IMR-90 (cell line): ENCODE measurements at regions not wholly inside any gene's neighbourhood (a gene's known extent, or its start where the extent isn't known, plus 50 kb on each side); places are given as distances from the start of the nearest gene placed in this dataset.

ENCODE experiments used
- ATAC-seq: fragments of 200-7000 bp; cut with Tn5 transposase; 2 replicates; pipeline ENCODE4 v1.9.1; 2020; ENCODE audit warnings: low read depth, mild to moderate bottlenecking, moderate library complexity
- BruUV-seq: library from RNA; stranded (reverse); fragments of 400-500 nt; replicated peaks from 2 replicates; lab custom pipeline; 2021; lab: Mats Ljungman, UMichigan
- CTCF ChIA-PET: fragments of 300-600 bp; formaldehyde crosslinking; extraction: SDS; loops from one replicate; lab custom pipeline; 2021; ENCODE audit warnings: antibody characterized with exemption; lab: Yijun Ruan, JAX
- POLR2A ChIA-PET: fragments of 300-600 bp; sonication (Branson Sonifier 250); formaldehyde crosslinking; loops from one replicate; lab custom pipeline; 2022; ENCODE audit warnings: antibody characterized with exemption; ENCODE audit not compliant: unreplicated experiment; lab: Charles Lee
- DNase-seq: peaks from one replicate; pipeline ENCODE4 v3.0.0; 2013
- H2AFZ ChIP-seq: replicated peaks from 2 replicates; pipeline ENCODE3; 2013; ENCODE audit warnings: low read length, mild to moderate bottlenecking; ENCODE audit not compliant: poor library complexity
- H2AK5ac ChIP-seq: 2 replicates; pipeline ENCODE4 v1.6.1; 2013; ENCODE audit warnings: low read depth, low read length, inconsistent platforms
- H2AK9ac ChIP-seq: replicated peaks from 2 replicates; pipeline ENCODE3; 2013; ENCODE audit warnings: mild to moderate bottlenecking, low read depth, low read length, moderate library complexity; ENCODE audit not compliant: poor library complexity
- H2BK120ac ChIP-seq: 2 replicates; pipeline ENCODE4 v1.6.1; 2013; ENCODE audit warnings: low read depth, low read length, inconsistent platforms
- H2BK15ac ChIP-seq: 3 replicates; pipeline ENCODE4 v1.6.1; 2013; ENCODE audit warnings: low read depth, low read length, inconsistent platforms
- H2BK20ac ChIP-seq: 2 replicates; pipeline ENCODE4 v1.6.1; 2013; ENCODE audit warnings: low read depth, mild to moderate bottlenecking, inconsistent platforms, low read length, moderate library complexity
- H2BK5ac ChIP-seq: 2 replicates; pipeline ENCODE4 v1.6.1; 2013; ENCODE audit warnings: mild to moderate bottlenecking, low read depth, low read length, inconsistent platforms; ENCODE audit not compliant: poor library complexity, severe bottlenecking
- H3K14ac ChIP-seq: replicated peaks from 2 replicates; pipeline ENCODE4 v1.6.1; 2013; ENCODE audit warnings: low read depth, low read length, inconsistent platforms
- H3K18ac ChIP-seq: 2 replicates; pipeline ENCODE4 v1.6.1; 2013; ENCODE audit warnings: low read depth, low read length, control low read depth
- H3K23ac ChIP-seq: 2 replicates; pipeline ENCODE4 v1.6.1; 2013; ENCODE audit warnings: low read depth, low read length, inconsistent platforms
- H3K27ac ChIP-seq: 2 replicates; pipeline ENCODE4 v1.5.1; 2013; ENCODE audit warnings: mild to moderate bottlenecking, control low read depth, low read length; ENCODE audit not compliant: insufficient read depth
- H3K27me3 ChIP-seq: 2 replicates; pipeline ENCODE4 v1.6.1; 2013; ENCODE audit warnings: low read length; ENCODE audit not compliant: control insufficient read depth, insufficient read depth
- H3K36me3 ChIP-seq: 2 replicates; pipeline ENCODE4 v1.6.1; 2013; ENCODE audit warnings: low read length, mixed read lengths; ENCODE audit not compliant: control insufficient read depth, insufficient read depth
- H3K4ac ChIP-seq: 2 replicates; pipeline ENCODE4 v1.6.1; 2013; ENCODE audit warnings: low read depth, low read length, inconsistent platforms
- H3K4me1 ChIP-seq: 2 replicates; pipeline ENCODE4 v1.6.1; 2013; ENCODE audit warnings: low read length, mixed read lengths; ENCODE audit not compliant: control insufficient read depth, insufficient read depth
- H3K4me2 ChIP-seq: 2 replicates; pipeline ENCODE4 v1.6.1; 2013; ENCODE audit warnings: low read depth, mild to moderate bottlenecking, control low read depth, low read length, moderate library complexity
- H3K4me3 ChIP-seq: 2 replicates; pipeline ENCODE4 v1.5.1; 2013; ENCODE audit warnings: low read depth, mild to moderate bottlenecking, control low read depth, low read length, moderate library complexity; ENCODE audit not compliant: insufficient read depth
- H3K56ac ChIP-seq: 2 replicates; pipeline ENCODE4 v1.6.1; 2013; ENCODE audit warnings: low read length, inconsistent platforms; ENCODE audit not compliant: insufficient read depth; ENCODE audit errors: extremely low read depth
- H3K79me1 ChIP-seq, 2 experiments: 2 replicates each; pipeline ENCODE4 v1.6.1; 2013; ENCODE audit warnings: low read length in 2 of 2, inconsistent platforms in 1 of 2, low read depth in 1 of 2
- H3K9ac ChIP-seq: 2 replicates; pipeline ENCODE4 v1.6.1; 2013; ENCODE audit warnings: low read depth, low read length, control low read depth
- H3K9me1 ChIP-seq: 2 replicates; pipeline ENCODE4 v1.6.1; 2013; ENCODE audit warnings: low read length, inconsistent platforms; ENCODE audit not compliant: insufficient read depth
- H3K9me3 ChIP-seq: 2 replicates; pipeline ENCODE4 v1.6.1; 2013; ENCODE audit warnings: low read length; ENCODE audit not compliant: control insufficient read depth, insufficient read depth
- H4K20me1 ChIP-seq: 2 replicates; pipeline ENCODE4 v1.6.1; 2013; ENCODE audit warnings: low read length, inconsistent platforms; ENCODE audit not compliant: insufficient read depth
- H4K5ac ChIP-seq: 2 replicates; pipeline ENCODE4 v1.6.1; 2013; ENCODE audit warnings: mild to moderate bottlenecking, low read depth, low read length, control low read depth
- H4K8ac ChIP-seq, 2 experiments: 2 replicates each; pipeline ENCODE4 v1.6.1; 2013; ENCODE audit warnings: low read depth in 2 of 2, low read length in 2 of 2, control low read depth in 1 of 2, inconsistent platforms in 1 of 2
- H4K91ac ChIP-seq: 2 replicates; pipeline ENCODE4 v1.6.1; 2013; ENCODE audit warnings: low read depth, low read length, inconsistent platforms; ENCODE audit not compliant: insufficient read depth
- BHLHE40 ChIP-seq: fragments of 150-350 bp; IDR thresholded peaks from 2 replicates; pipeline ENCODE4 v1.6.1; 2016; ENCODE audit warnings: mild to moderate bottlenecking, low read depth, low read length
- CEBPB ChIP-seq: IDR thresholded peaks from 2 replicates; pipeline ENCODE4 v1.6.1; 2012; ENCODE audit warnings: low read depth, low read length, improper control_type of control experiment
- CHD1 ChIP-seq: IDR thresholded peaks from 2 replicates; pipeline ENCODE4 v1.6.1; 2012; ENCODE audit warnings: low read depth, low read length, improper control_type of control experiment
- FOS ChIP-seq: fragments of 150-350 bp; IDR thresholded peaks from 2 replicates; pipeline ENCODE4 v1.6.1; 2016; ENCODE audit warnings: low read depth, low read length
- MAZ ChIP-seq: IDR thresholded peaks from 2 replicates; pipeline ENCODE4 v1.6.1; 2012; ENCODE audit warnings: low read depth, mild to moderate bottlenecking, low read length, improper control_type of control experiment, moderate library complexity, borderline replicate concordance
- MXI1 ChIP-seq: IDR thresholded peaks from 2 replicates; pipeline ENCODE4 v1.6.1; 2012; ENCODE audit warnings: low read depth, mild to moderate bottlenecking, low read length, moderate library complexity, borderline replicate concordance
- POLR2A ChIP-seq: IDR thresholded peaks from 2 replicates; pipeline ENCODE4 v1.6.1; 2012; ENCODE audit warnings: mild to moderate bottlenecking, low read depth, low read length
- RAD21 ChIP-seq: IDR thresholded peaks from 2 replicates; pipeline ENCODE4 v1.6.1; 2012; ENCODE audit warnings: low read length, improper control_type of control experiment
- RCOR1 ChIP-seq: IDR thresholded peaks from 2 replicates; pipeline ENCODE4 v1.6.1; 2012; ENCODE audit warnings: mild to moderate bottlenecking, low read length, improper control_type of control experiment; ENCODE audit not compliant: insufficient replicate concordance
- RFX5 ChIP-seq: IDR thresholded peaks from 2 replicates; pipeline ENCODE4 v1.8.0; 2012; ENCODE audit warnings: low read depth, mild to moderate bottlenecking, low read length, moderate library complexity
- SMC3 ChIP-seq: fragments of 150-350 bp; IDR thresholded peaks from 2 replicates; pipeline ENCODE4 v1.6.1; 2016; ENCODE audit warnings: low read depth, mild to moderate bottlenecking, antibody characterized with exemption, low read length, moderate library complexity
- dilution Hi-C: fragments of 300-500 bp; cut with HindIII; formaldehyde crosslinking; loops from one replicate; pipeline ENCODE4 v1.14.3; 2018; ENCODE audit warnings: low sequenced_read_pairs; ENCODE audit not compliant: unreplicated experiment
- in situ Hi-C: fragments of 300-500 bp; cut with MboI; formaldehyde crosslinking; loops from 3 replicates; pipeline ENCODE4 v1.14.3; 2019; ENCODE audit warnings: low sequenced_read_pairs, inconsistent platforms, mixed read lengths
- intact Hi-C: fragments of 100-400 bp; cut with micrococcal nuclease; formaldehyde crosslinking; loops from 2 replicates; pipeline ENCODE4 v1.10.0; 2022
- TF ChIP-seq, protein P1 (sequence below): fragments of 150-350 bp; IDR thresholded peaks from 2 replicates; pipeline ENCODE4 v1.6.1; 2017; ENCODE audit warnings: mild to moderate bottlenecking, antibody characterized with exemption, low read length, low read depth
- TF ChIP-seq, protein P2 (sequence below): fragments of 150-350 bp; IDR thresholded peaks from 2 replicates; pipeline ENCODE4 v1.6.1; 2016; ENCODE audit warnings: low read depth, mild to moderate bottlenecking, low read length, moderate library complexity, borderline replicate concordance
- TF ChIP-seq, protein P3 (sequence below): conservative IDR thresholded peaks from 2 replicates; pipeline ENCODE4 v1.5.1; 2012; ENCODE audit warnings: mild to moderate bottlenecking, low read depth, low read length, improper control_type of control experiment

DNA sequence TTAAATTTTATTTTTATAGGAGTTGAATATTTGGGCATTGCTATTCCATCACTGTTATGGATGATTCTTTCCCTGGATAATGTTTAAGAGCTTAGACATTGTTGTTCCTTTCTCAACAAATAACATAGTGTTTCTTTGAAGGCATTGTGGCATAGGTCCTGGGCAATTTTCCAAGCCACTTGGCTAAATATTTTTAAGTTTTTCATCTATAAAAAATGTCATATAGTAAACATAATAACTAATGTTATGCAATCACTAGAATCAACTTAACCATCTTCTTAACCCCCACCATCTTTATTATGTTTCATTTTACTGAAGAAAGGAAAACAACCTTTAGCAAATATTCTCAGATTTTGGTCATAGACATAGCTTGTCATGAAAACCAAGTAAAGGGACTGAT, 600.6 kb upstream of the LMO3 start:
- no peak overlapping the region for H3K4me2 ChIP-seq
- H2BK5ac ChIP-seq: no peak overlapping the region
- H4K91ac ChIP-seq: no peak overlapping the region
- no peak for DNase-seq
- ATAC-seq: no peak
- H2BK20ac ChIP-seq: no peak overlapping the region
- H4K5ac ChIP-seq: no peak overlapping the region
- dilution Hi-C loops (no loop called here), intact Hi-C loops (no loop called here), in situ Hi-C loops (no loop called here)
- H3K4ac ChIP-seq: no peak overlapping the region
- H3K18ac ChIP-seq: no peak overlapping the region
- H3K23ac ChIP-seq: no peak overlapping the region
- no peaks in the 10 kb centered on the region for H3K9me1 ChIP-seq
- H3K56ac ChIP-seq: no peak overlapping the region
- no peak overlapping the region for H2AFZ ChIP-seq
- H2BK120ac ChIP-seq: no peak overlapping the region
- H4K20me1 ChIP-seq: no peaks in the 10 kb centered on the region
- H3K4me1 ChIP-seq: no peaks in the 10 kb centered on the region
- ChIA-PET POLR2A (no interaction called here), CTCF (no interaction called here)
- no peak overlapping the region for H4K8ac ChIP-seq
- H3K36me3 ChIP-seq: no peaks in the 10 kb centered on the region
- no peak for TF ChIP-seq MAZ
- no peak for TF ChIP-seq FOS
- TF ChIP-seq, protein P1, sequence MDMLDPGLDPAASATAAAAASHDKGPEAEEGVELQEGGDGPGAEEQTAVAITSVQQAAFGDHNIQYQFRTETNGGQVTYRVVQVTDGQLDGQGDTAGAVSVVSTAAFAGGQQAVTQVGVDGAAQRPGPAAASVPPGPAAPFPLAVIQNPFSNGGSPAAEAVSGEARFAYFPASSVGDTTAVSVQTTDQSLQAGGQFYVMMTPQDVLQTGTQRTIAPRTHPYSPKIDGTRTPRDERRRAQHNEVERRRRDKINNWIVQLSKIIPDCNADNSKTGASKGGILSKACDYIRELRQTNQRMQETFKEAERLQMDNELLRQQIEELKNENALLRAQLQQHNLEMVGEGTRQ: no peak
- no peak for TF ChIP-seq CHD1
- TF ChIP-seq, protein P2, sequence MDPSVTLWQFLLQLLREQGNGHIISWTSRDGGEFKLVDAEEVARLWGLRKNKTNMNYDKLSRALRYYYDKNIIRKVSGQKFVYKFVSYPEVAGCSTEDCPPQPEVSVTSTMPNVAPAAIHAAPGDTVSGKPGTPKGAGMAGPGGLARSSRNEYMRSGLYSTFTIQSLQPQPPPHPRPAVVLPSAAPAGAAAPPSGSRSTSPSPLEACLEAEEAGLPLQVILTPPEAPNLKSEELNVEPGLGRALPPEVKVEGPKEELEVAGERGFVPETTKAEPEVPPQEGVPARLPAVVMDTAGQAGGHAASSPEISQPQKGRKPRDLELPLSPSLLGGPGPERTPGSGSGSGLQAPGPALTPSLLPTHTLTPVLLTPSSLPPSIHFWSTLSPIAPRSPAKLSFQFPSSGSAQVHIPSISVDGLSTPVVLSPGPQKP: no peak
- no peak for TF ChIP-seq MXI1
- TF ChIP-seq RCOR1: no peak
- no peak for TF ChIP-seq BHLHE40
- no peak for TF ChIP-seq CEBPB
- no peak for TF ChIP-seq RAD21
- no peak for TF ChIP-seq POLR2A
- no peak for TF ChIP-seq SMC3
- TF ChIP-seq, protein P3, sequence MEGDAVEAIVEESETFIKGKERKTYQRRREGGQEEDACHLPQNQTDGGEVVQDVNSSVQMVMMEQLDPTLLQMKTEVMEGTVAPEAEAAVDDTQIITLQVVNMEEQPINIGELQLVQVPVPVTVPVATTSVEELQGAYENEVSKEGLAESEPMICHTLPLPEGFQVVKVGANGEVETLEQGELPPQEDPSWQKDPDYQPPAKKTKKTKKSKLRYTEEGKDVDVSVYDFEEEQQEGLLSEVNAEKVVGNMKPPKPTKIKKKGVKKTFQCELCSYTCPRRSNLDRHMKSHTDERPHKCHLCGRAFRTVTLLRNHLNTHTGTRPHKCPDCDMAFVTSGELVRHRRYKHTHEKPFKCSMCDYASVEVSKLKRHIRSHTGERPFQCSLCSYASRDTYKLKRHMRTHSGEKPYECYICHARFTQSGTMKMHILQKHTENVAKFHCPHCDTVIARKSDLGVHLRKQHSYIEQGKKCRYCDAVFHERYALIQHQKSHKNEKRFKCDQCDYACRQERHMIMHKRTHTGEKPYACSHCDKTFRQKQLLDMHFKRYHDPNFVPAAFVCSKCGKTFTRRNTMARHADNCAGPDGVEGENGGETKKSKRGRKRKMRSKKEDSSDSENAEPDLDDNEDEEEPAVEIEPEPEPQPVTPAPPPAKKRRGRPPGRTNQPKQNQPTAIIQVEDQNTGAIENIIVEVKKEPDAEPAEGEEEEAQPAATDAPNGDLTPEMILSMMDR: no peak
- TF ChIP-seq RFX5: no peak
- no peak overlapping the region for H2BK15ac ChIP-seq
- H3K14ac ChIP-seq: no peak overlapping the region
- H3K27ac ChIP-seq: no peak overlapping the region
- no peaks in the 10 kb centered on the region for H3K27me3 ChIP-seq
- H3K79me1 ChIP-seq: no peaks in the 10 kb centered on the region
- no peak overlapping the region for H3K9ac ChIP-seq
- no peak overlapping the region for H2AK5ac ChIP-seq
- no peak overlapping the region for H3K4me3 ChIP-seq
- no TSS peak for BruUV-seq
- no peak overlapping the region for H2AK9ac ChIP-seq
- H3K9me3 ChIP-seq: peaks cover 22% of the 10 kb centered on the region
